ENCODE measurements at regions not wholly inside any gene's neighbourhood (a gene's known extent, or its start where the extent isn't known, plus 50 kb on each side); places are given as distances from the start of the nearest gene placed in this dataset.

GRCh38 chr5:97478483-97478882, 295.4 kb upstream of the RIOK2 start:
- no peak for TF ChIP-seq CREB5 (CRISPR knock-in tag; IDR thresholded peaks at IDR 0.05; ENCODE audit: low read depth)
- TF ChIP-seq ZFP3 (CRISPR knock-in tag; IDR thresholded peaks at IDR 0.05) = no peak
- no peak for TF ChIP-seq ZNF70 (CRISPR knock-in tag; IDR thresholded peaks at IDR 0.05)
- TF ChIP-seq PPARA (CRISPR knock-in tag; IDR thresholded peaks at IDR 0.05; ENCODE audit: borderline replicate concordance) = no peak
- no peak for TF ChIP-seq ZNF565 (CRISPR knock-in tag; conservative IDR thresholded peaks at IDR 0.05; ENCODE audit: low read depth)
- no peak for TF ChIP-seq ARNTL (CRISPR knock-in tag; IDR thresholded peaks at IDR 0.05; ENCODE audit: borderline replicate concordance, low read depth)
- no peak for TF ChIP-seq ZC3H10 (CRISPR knock-in tag; IDR thresholded peaks at IDR 0.05)
- no peak for TF ChIP-seq ZFP30 (CRISPR knock-in tag; IDR thresholded peaks at IDR 0.05)
- no peak for TF ChIP-seq PATZ1 (CRISPR knock-in tag; IDR thresholded peaks at IDR 0.05; ENCODE audit: borderline replicate concordance)
